Neural progenitor cell (in vitro differentiated cells): ENCODE measurements at regions not wholly inside any gene's neighbourhood (a gene's known extent, or its start where the extent isn't known, plus 50 kb on each side); places are given as distances from the start of the nearest gene placed in this dataset.

Source experiments
- EZH2 ChIP-seq: fragments of 200-600 bp; sonication (generic); IDR thresholded peaks from 2 replicates; pipeline ENCODE4 v1.6.1; 2017; ENCODE audit warnings: antibody characterized with exemption, mild to moderate bottlenecking, moderate library complexity
- EZH2phosphoT487 ChIP-seq: fragments of 200-600 bp; sonication (generic); IDR thresholded peaks from 2 replicates; pipeline ENCODE4 v1.6.1; 2017; ENCODE audit warnings: antibody characterized with exemption
- TF ChIP-seq, protein P1 (sequence below): fragments of 200-600 bp; sonication (generic); IDR thresholded peaks from 2 replicates; pipeline ENCODE4 v1.5.1; 2017; ENCODE audit warnings: antibody characterized with exemption, mild to moderate bottlenecking

DNA sequence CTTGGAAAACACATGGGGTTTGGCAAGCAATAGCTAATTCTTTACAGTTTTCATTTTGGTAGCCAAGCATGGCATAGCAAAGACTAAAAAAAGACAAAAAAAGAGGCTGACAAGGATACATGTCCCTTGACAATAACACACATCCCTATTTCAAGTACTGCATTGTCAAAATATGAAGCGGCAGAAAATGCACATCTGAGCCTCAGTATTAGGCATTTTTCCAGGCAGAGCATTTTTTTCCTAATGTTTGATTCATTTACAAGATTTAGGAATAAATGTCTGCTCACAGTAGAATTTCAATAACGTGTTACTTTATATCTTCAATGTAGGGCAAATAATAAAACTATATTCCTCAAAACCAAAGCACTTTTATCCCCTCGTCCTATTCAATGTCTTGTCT is 216.3 kb upstream of the PCDH18 start:
- TF ChIP-seq, protein P1, sequence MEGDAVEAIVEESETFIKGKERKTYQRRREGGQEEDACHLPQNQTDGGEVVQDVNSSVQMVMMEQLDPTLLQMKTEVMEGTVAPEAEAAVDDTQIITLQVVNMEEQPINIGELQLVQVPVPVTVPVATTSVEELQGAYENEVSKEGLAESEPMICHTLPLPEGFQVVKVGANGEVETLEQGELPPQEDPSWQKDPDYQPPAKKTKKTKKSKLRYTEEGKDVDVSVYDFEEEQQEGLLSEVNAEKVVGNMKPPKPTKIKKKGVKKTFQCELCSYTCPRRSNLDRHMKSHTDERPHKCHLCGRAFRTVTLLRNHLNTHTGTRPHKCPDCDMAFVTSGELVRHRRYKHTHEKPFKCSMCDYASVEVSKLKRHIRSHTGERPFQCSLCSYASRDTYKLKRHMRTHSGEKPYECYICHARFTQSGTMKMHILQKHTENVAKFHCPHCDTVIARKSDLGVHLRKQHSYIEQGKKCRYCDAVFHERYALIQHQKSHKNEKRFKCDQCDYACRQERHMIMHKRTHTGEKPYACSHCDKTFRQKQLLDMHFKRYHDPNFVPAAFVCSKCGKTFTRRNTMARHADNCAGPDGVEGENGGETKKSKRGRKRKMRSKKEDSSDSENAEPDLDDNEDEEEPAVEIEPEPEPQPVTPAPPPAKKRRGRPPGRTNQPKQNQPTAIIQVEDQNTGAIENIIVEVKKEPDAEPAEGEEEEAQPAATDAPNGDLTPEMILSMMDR: no peak
- TF ChIP-seq EZH2phosphoT487 (no peak), EZH2 (no peak)
